ENCODE measurements at regions not wholly inside any gene's neighbourhood (a gene's known extent, or its start where the extent isn't known, plus 50 kb on each side); places are given as distances from the start of the nearest gene placed in this dataset.

- TF ChIP-seq EZH2 (IDR thresholded peaks at IDR 0.05; ENCODE audit: low read length, unreplicated experiment) (no peak), CTCF (conservative IDR thresholded peaks at IDR 0.05; ENCODE audit: low read depth, low read length) (no peak), EZH2phosphoT487 (IDR thresholded peaks at IDR 0.05; ENCODE audit: borderline replicate concordance, low read length) (no peak)
Measured at GRCh38 chr21:15421441-15421881, 308.3 kb upstream of the USP25 start.

Data from PC-3 (cell line).